NOMO-1 (cell line): ENCODE measurements at regions not wholly inside any gene's neighbourhood (a gene's known extent, or its start where the extent isn't known, plus 50 kb on each side); places are given as distances from the start of the nearest gene placed in this dataset.
"Not testable (repeated sequence)": the region's sequence is repeated elsewhere in the genome, so short reads cannot be mapped to it uniquely, and the experiment has no call there.

ENCODE experiments used
- DNase-seq, 2 experiments: peaks; one replicate each; lab custom pipeline; 2025; ENCODE audit not compliant: unreplicated experiment in 2 of 2; lab: John Stamatoyannopoulos, UW

GRCh38 chr3:194959666-194960065, 274.0 kb downstream of the FAM43A start:
- not testable (repeated sequence) for DNase-seq

- no peak for DNase-seq
Observed at GRCh38 chr3:194960446-194961032, 274.9 kb downstream of the FAM43A start.

- no peak for DNase-seq
Observed at GRCh38 chr3:194961149-194961548, 275.5 kb downstream of the FAM43A start.

- no peak for DNase-seq
Observed at GRCh38 chr3:194961571-194961970, 275.9 kb downstream of the FAM43A start.

- DNase-seq = no peak
Observed at GRCh38 chr3:194962056-194962455, 276.4 kb downstream of the FAM43A start.

GRCh38 chr3:194964809-194965208, 279.1 kb downstream of the FAM43A start:
- no peak for DNase-seq

- DNase-seq = no peak
Observed at GRCh38 chr3:194967151-194968117, 281.8 kb downstream of the FAM43A start.

- no peak for DNase-seq
Observed at GRCh38 chr3:194970066-194970465, 284.4 kb downstream of the FAM43A start.

GRCh38 chr3:194971009-194971408, 285.3 kb downstream of the FAM43A start:
- DNase-seq = no peak

GRCh38 chr3:194971965-194972364, 286.3 kb downstream of the FAM43A start:
- no peak for DNase-seq

- no peak for DNase-seq
Observed at GRCh38 chr3:194972641-194973040, 287.0 kb downstream of the FAM43A start.

GRCh38 chr3:194973366-194974000, 287.8 kb downstream of the FAM43A start:
- DNase-seq = no peak

GRCh38 chr3:194974468-194975135, 288.9 kb downstream of the FAM43A start:
- no peak for DNase-seq

- no peak for DNase-seq
Observed at GRCh38 chr3:194976049-194976451, 290.4 kb downstream of the FAM43A start.

GRCh38 chr3:194976874-194977273, 291.2 kb downstream of the FAM43A start:
- no peak for DNase-seq

GRCh38 chr3:194977356-194977755, 291.7 kb downstream of the FAM43A start:
- no peak for DNase-seq

- no peak for DNase-seq
Observed at GRCh38 chr3:194979173-194979572, 291.8 kb downstream of the XXYLT1 start.

- DNase-seq = no peak
Observed at GRCh38 chr3:194982472-194982871, 288.5 kb downstream of the XXYLT1 start.

GRCh38 chr3:194983121-194983520, 287.8 kb downstream of the XXYLT1 start:
- no peak for DNase-seq

- no peak for DNase-seq
Observed at GRCh38 chr3:194983620-194984019, 287.3 kb downstream of the XXYLT1 start.

GRCh38 chr3:194984066-194984465, 286.9 kb downstream of the XXYLT1 start:
- no peak for DNase-seq
